SIG-M5 treated with dmso at 0.1 percent for 504 hours (cell line): ENCODE measurements at regions not wholly inside any gene's neighbourhood (a gene's known extent, or its start where the extent isn't known, plus 50 kb on each side); places are given as distances from the start of the nearest gene placed in this dataset.

ENCODE experiments used
- DNase-seq: peaks from one replicate; lab custom pipeline; 2025; ENCODE audit not compliant: unreplicated experiment; lab: John Stamatoyannopoulos, UW

GRCh38 chr4:20506827-20507226, 193.4 kb upstream of the PACRGL start:
- DNase-seq = no peak

DNA sequence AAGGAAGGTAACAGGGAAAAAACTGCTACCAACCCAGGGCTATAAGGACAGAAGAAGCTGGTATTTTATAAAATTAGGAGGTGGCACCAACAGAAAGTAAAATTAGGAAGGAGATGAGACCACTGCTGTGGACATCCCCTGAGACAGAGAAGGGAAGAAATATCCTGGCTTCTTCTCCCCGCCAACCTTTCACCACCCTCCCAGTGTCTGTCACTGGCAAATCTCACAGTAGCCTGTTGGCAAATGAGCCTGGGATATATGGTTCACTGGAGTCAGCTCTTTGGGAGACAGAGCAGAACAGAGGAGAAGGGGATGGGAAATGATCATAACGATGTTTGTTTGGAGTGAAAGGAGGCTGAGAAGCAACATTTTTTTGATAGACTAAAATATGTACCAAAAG, 190.9 kb upstream of the PACRGL start:
- no peak for DNase-seq

GRCh38 chr4:20512033-20512792, 188.0 kb upstream of the PACRGL start:
- no peak for DNase-seq

DNA sequence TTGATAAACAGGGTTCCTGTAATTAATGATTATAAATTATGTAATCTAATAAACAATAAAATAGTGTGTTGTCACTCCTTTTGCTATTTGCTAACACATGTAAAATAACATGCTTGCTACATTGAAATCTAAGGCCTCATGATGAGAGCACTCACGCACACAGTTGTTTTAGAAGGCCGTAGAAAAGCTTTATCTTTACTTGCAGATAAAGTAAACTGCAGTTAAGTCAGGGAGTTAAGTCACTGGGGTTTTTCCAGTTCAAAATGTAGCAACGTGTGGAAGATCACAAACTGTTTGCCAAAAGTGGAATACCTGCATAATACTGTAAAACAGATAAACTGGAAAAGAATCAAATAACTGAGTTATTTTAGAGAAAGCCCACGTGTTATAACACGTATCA, 187.3 kb upstream of the PACRGL start:
- no peak for DNase-seq

DNA sequence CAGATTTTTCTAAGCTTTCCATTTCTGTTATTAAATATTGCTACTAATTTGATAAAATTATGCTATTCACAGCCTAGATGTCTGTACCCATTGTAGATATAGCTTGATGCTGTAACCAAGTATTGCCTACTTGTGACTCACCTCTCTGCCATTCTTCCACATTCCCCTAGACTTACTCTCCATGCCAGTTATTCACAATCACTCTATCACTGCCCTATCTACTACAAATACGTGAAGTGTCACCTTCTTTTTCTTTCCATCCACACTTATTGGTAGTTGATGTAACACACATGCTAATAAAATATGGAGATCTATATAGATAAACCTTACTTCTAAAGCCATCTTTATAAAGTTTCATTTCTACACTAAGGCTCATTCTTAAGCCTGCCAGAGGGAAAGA, 179.4 kb upstream of the PACRGL start:
- DNase-seq = no peak

DNA sequence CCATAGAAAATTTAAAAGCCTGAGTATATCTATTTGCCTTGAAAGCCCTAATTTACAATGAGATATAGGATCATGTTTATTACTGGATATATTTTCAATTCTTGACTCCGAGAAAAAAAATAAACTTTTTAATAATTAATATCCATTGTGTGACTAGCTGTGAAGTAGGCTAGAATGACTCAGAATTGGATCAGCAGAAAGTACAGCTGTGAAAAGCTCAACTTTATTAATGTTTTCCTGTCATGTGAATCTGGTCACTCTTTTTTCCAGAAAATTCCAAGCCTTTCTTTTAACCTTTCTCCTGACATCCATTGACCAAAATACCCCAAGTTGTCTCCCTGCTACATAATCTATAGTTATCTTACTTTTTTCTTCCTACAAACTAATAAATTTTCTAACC, 171.8 kb upstream of the PACRGL start:
- DNase-seq = no peak

GRCh38 chr4:20529691-20530090, 170.6 kb upstream of the PACRGL start:
- no peak for DNase-seq

DNA sequence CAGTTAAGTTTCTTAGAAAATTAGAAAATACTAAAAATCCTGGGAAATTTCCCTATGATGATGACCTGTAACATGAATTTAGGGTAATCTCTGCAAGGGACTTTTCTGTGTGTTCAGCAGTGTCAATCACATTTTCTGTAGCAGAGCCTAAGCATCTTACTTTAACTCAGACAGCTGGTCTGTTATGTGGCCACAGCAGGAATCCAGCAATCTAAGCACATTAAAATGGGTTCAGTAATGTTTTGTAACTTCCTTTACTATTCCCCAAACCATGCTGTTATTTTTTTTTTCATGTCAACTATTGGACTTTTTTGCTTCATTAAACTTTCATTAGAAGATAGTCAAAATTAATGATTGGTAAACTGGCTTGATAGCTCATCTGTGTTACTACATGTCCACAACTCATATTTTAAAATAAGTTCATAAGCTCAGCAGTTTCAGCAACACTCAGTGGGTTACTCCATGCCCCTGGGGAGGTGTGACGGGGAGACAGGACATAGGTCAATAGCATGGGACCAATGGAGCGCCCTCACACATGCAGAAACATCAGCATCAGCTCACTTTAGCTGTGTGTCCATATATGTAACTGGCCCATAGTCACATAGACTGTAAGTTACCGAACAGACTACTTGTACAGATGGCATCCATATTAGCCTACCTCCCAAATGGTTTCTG, 168.0 kb upstream of the PACRGL start:
- no peak for DNase-seq

DNA sequence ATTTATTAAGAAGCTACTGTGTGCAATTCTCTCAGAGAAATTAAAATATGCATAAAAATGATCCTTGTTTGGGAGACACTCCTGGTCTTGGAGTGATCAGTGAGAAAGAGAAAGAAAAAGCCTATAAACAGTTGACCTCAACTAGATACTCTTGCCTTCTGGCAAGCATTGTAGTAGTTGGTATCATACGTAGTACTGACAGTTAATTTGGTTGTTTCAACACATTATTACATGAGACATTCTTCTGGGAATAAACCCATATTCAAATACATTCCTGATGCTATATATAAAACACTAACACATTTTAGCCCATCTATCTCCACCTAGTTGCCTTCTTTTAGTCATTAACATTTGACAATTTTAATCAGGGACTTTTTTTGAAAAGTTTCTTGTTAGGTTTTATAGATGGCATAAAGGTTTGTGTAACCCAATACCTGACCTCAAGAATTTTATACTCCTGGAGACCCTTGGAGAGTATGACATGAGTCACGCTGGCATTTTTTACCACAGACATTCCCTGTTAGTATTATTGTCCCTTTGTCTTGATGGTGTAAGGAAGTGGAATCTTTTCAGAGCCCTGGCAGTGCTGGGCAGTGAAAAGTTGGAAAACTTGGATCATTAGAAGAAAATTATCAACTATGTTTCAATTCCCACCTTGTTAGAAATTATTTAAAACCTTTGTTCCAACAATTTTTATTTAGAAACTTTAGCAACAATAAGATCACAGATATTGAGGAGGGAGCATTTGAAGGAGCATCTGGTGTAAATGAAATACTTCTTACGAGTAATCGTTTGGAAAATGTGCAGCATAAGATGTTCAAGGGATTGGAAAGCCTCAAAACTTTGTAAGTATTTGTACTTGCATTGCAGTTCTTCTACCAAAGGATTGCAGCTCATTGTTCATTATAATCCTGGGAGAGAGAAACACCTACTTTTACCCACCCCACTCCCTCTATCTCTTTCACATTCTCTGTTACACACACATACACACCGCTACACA, 167.1 kb upstream of the PACRGL start:
- no peak for DNase-seq

- no peak for DNase-seq
Observed at GRCh38 chr4:20538905-20539304, 161.4 kb upstream of the PACRGL start.

GRCh38 chr4:20543131-20543530, 157.1 kb upstream of the PACRGL start:
- no peak for DNase-seq

GRCh38 chr4:20544645-20545044, 155.6 kb upstream of the PACRGL start:
- DNase-seq = peak; percentile 36

- no peak for DNase-seq
Observed at GRCh38 chr4:20552004-20552403, 148.3 kb upstream of the PACRGL start.

DNA sequence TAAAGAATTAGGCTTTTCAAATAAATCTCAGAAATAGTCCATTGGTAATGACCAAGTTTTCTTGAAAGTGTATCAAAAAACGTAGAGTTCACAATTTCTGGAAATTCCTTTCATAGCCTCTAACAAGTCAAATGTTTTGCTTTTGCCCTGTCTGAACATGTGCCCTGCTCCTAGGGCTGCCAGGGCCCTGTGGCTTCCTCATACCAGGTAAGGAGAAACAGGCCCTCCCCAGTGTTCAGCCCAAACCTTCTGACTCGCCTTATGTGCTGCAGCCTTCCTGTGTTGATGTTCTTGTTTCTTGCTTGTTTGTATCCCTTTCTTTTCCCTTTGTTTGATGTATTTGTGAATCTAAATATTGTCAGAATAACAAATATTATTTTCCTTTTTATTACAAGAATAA, 146.1 kb upstream of the PACRGL start:
- no peak for DNase-seq

GRCh38 chr4:20565075-20565721, 135.1 kb upstream of the PACRGL start:
- no peak for DNase-seq

GRCh38 chr4:20570981-20571715, 129.1 kb upstream of the PACRGL start:
- DNase-seq = no peak

DNA sequence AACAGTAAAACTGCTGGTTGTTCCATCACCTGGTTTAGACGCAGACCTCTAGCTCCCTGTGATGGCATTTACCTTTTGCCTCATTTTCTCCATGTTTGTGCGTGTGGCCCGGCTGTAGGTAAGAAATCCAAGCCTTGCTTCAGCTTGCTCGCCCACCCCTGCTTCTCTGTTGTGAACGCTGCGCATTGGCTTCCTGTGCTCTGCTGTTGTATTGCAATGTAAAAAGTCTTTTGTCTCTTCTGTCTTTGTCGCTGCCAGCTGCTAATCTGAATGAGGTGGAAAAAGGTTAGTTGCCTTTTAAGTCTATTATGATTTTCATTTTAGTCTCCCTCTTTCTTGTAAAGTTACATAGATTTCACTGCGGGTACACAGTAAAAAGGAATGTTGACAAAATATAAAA, 127.3 kb upstream of the PACRGL start:
- no peak for DNase-seq

- DNase-seq = no peak
Observed at GRCh38 chr4:20574986-20575385, 125.3 kb upstream of the PACRGL start.

GRCh38 chr4:20575486-20575885, 124.8 kb upstream of the PACRGL start:
- DNase-seq = no peak

DNA sequence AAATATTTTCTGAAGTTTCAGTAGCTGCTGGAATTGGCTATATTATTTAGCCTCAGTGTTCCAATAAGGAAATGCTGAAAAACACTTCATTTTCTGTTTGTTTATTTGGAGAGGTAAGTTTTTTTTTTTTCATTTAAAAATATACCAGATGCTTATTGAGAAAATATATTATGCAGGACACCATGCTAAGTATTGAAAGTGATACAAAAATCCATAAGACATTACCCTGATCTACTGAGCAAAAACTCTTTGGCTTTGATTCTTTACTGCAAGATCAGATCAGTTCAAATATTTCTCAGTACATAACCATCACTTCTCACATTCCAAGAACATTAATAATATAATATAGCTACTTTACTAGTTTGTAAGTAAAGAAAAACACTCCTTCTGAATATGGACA, 123.4 kb upstream of the PACRGL start:
- DNase-seq = no peak
